NCI-H460 (cell line): ENCODE measurements at regions not wholly inside any gene's neighbourhood (a gene's known extent, or its start where the extent isn't known, plus 50 kb on each side); places are given as distances from the start of the nearest gene placed in this dataset.
"Not testable (repeated sequence)": the region's sequence is repeated elsewhere in the genome, so short reads cannot be mapped to it uniquely, and the experiment has no call there.

Experiments used
- DNase-seq: peaks from one replicate; pipeline ENCODE4 v3.0.0-alpha.2; 2016; ENCODE audit warnings: low read depth; ENCODE audit errors: extremely low read depth

DNA sequence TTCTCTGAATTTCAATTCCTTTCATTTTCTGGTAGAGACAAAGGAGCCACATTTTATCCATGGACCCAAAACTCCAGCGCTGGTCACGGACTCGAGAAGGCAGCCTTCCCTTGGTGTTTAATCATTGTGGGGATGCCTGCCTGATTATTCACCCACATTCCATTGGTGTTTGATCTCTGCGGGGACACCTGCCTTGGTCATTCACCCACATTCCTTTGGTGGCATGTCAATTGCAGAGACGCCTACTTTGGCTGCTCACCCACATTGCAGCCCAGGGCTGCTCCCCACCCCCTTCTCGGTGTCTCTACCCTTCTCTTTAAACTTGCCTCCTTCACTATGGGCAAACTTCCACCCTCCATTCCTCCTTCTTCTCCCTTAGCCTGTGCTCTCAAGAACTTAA is 780.7 kb upstream of the POU3F4 start:
- not testable (repeated sequence) for DNase-seq

DNA sequence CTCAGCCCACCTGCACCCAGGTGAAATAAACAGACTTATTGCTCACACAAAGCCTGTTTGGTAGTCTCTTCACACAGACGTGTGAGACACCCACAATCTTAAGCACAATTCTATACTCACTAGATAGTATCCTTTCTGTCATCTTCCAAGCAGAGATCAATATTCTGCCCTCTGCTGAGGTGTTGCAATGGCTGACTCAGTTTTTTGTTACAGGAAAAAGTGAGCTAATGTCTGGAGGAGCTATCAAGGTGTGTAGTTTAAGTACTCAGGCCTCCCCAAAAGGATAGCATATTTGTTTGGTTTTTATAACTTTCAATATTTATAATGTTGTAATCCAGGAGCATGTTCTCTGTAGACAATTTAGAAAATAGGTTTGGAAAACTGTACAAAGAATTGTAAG is 775.2 kb upstream of the POU3F4 start:
- DNase-seq = no peak

DNA sequence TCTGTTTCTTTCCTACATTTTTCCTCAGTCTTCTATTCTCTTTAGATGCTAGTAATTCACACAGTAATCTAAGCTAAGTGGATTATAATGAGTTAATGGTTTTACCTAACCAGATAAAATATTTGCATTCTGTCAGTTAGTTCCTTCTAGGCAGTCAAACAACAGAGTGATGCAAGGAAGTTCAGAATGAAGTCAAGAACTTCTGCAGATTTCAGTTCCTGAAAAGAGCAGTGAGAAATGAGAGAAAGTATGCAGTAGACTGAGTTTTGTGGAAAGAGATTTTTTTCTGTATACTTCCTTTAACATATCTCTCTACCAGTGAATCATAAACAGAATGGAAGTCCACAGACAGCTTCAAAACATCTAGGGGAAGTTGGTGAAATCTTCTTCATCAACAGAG is 774.0 kb upstream of the POU3F4 start:
- DNase-seq = no peak

DNA sequence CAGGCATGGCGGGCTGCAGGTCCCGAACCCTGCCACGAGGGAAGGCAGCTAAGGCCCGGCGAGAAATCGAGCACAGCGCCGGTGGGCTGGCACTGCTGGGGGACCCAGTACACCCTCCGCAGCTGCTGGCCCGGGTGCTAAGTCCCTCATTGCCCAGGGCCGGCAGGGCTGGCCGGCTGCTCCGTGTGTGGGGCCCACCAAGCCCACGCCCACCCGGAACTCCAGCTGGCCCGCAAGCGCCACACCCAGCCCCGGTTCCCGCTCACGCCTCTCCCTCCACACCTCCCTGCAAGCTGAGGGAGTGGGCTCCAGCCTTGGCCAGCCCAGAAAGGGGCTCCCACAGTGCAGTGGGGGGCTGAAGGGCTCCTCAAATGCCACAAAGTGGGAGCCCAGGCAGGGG is 769.8 kb upstream of the POU3F4 start:
- DNase-seq = not testable (repeated sequence)

DNA sequence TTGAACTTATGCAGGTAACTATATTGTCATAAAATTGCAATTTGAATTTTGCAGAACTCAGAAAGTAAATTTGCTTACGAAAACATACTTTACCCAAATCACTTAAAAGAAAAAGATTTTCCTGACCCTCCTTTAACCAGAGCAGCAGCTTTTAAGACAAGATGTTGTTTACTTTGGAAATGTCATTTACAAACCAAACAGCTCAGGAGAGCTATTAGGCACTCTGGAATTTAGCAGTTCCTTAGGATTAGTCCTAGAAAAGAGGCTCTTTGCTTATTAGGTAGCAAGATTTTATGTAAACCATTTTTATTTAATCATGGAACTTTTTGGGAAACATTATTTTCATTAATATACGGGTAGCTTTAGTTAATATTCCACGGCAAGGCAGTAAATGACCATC is 765.7 kb upstream of the POU3F4 start:
- no peak for DNase-seq

DNA sequence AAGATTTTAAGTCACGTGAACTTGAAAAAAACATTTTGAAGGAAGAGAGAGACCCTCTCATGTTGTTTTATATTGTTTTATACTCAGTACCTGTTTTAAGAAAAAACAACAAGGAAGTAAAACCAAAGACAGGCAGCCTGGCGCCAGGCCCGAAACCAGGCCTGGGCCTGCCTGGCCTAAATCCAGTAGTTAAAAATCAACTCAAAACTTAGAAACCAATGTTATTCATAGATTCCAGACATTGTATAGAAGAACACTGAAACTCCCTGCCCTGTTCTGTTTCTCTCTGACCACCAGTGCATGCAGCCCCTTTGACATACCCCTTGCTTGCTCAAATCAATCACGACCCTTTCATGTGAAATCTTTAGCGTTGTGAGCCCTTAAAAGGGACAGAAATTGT is 762.4 kb upstream of the POU3F4 start:
- not testable (repeated sequence) for DNase-seq

- no peak for DNase-seq
These were observed 759.1 kb upstream of the POU3F4 start for GRCh38 chrX:82748906-82749505.

DNA sequence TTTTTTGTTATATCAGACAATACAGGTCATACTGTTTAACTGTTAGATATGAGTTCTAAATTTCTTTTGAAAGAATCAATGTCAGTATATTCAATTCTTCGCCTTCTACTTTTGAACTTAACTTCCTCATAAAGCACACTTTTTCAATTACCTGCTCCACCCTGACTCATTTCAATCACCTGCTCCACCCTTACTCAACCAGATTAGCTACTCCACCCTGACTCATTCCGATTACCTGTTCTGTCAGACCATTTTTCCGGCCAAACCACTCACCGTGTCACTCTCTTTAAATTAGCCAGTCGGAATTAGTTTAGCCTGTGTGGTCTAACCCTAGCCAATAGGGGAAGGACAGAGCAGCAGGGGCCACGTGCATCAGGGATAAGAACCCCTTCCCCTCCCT is 751.8 kb upstream of the POU3F4 start:
- no peak for DNase-seq

GRCh38 chrX:82757614-82758013 is 750.5 kb upstream of the POU3F4 start:
- no peak for DNase-seq

DNA sequence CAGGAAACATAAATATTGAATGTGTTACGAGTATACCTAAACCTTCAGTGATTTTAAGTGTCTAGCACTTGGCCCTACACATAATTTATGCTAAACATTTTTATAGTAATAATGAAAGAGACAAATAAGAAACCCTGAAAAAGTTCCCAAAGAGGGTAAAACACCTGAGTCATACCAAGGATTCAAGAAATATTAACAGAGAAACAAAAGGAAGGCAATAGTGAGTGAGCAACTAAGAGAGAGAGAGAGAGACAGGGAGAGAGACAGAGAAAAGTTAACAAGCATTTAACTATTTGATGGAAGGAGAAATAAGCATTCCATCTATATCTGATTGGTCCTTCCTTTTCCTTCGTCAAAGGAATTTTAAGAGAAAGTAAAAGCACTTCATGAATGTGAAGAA is 743.6 kb upstream of the POU3F4 start:
- no peak for DNase-seq

DNA sequence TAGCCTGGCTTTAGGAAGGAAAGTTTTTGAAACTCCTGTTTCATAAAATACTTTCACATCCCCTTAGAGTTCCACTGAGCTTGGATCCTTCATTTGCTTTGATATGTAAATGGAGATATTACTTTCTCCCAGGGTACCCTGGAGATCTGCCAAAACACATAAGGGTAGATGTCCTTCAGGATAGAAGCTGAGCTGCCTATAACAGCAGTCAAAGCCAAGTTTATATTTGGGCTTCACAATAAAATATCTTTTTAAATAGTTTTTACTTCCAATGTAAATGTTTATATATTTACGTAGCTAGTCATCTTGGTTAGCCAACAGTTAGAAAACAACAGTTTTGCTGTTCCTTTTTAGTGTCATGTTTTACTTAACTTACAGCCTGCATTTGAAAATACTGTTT is 742.3 kb upstream of the POU3F4 start:
- DNase-seq = no peak

- no peak for DNase-seq
These were observed 732.7 kb upstream of the POU3F4 start for GRCh38 chrX:82775426-82775825.

DNA sequence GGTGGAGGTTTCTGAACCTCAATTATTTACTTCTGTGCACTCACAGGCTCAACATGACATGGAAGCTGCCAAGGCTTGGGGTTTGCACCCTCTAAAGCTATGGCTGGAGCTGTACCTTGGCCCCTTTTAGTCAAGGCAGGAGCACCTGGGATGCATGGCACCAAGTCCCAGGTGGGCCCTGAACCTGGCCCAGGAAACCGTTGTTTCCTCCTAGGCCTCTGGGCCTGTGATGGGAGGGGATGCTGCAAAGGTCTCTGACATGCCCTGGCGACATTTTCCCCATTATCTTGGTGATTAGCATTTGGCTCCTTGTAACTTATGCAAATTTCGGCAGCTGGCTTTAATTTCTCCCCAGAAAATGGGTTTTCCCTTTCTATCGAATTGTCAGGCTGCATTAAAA is 726.1 kb upstream of the POU3F4 start:
- DNase-seq = no peak

- DNase-seq = not testable (repeated sequence)
These were observed 695.2 kb upstream of the POU3F4 start for GRCh38 chrX:82812902-82813301.

DNA sequence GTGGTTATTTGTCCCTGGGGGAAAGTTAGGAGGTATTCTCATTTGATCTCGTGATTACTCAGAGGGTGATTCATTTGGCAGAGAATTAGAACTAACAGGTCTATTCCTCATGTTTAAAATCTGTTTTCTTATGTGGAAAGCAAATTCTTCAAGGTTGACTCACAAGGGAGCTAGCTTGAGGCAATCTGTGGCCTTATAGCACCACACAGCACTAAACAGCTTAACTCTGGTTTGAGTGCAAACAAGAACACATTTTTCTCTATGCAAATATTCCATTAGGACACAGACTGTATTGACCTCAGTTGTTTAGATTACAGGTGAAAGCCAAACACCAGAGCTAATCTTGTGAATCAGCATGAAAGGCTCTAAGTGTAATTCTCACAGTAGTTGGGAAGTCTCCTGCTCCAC is 694.4 kb upstream of the POU3F4 start:
- DNase-seq = peak; percentile 68

DNA sequence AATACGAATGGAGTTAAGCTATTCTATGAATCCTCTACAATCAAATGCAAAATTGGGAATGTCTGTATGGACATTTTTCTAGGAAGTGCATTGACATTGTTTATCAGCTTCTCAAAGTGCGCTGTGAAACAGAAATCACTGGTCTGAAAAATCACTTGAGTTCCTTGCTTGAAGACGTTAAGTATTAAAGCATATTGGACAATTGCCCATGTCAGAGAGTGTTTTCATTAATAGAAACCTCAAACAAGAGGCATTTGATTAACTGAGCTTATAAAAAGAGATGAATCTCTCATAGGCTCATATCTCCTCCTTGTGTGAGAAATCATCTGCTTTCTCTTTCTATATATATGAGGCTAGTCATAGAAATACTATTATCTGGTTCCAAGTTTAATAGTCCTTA is 692.1 kb upstream of the POU3F4 start:
- DNase-seq = no peak

- no peak for DNase-seq
These were observed 691.5 kb upstream of the POU3F4 start for GRCh38 chrX:82816562-82816961.

GRCh38 chrX:82842286-82842685 is 665.8 kb upstream of the POU3F4 start:
- DNase-seq = no peak

GRCh38 chrX:82848111-82848510 is 660.0 kb upstream of the POU3F4 start:
- DNase-seq = no peak
